ENCODE measurements at regions not wholly inside any gene's neighbourhood (a gene's known extent, or its start where the extent isn't known, plus 50 kb on each side); places are given as distances from the start of the nearest gene placed in this dataset.

GRCh38 chr6:120785459-120786086 is 548.7 kb downstream of the TBC1D32 start:
- no peak for TF ChIP-seq NANOG (IDR thresholded peaks at IDR 0.05; ENCODE audit: borderline replicate concordance)
- TF ChIP-seq ZNF331 (CRISPR knock-in tag; IDR thresholded peaks at IDR 0.05; ENCODE audit: low read depth) = no peak
- no peak for TF ChIP-seq POLR2AphosphoS5 (IDR thresholded peaks at IDR 0.05; ENCODE audit: low read depth)
- TF ChIP-seq, protein P1, sequence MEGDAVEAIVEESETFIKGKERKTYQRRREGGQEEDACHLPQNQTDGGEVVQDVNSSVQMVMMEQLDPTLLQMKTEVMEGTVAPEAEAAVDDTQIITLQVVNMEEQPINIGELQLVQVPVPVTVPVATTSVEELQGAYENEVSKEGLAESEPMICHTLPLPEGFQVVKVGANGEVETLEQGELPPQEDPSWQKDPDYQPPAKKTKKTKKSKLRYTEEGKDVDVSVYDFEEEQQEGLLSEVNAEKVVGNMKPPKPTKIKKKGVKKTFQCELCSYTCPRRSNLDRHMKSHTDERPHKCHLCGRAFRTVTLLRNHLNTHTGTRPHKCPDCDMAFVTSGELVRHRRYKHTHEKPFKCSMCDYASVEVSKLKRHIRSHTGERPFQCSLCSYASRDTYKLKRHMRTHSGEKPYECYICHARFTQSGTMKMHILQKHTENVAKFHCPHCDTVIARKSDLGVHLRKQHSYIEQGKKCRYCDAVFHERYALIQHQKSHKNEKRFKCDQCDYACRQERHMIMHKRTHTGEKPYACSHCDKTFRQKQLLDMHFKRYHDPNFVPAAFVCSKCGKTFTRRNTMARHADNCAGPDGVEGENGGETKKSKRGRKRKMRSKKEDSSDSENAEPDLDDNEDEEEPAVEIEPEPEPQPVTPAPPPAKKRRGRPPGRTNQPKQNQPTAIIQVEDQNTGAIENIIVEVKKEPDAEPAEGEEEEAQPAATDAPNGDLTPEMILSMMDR (conservative IDR thresholded peaks at IDR 0.05; ENCODE audit: low read depth in 2 of 2) = no peak
- TF ChIP-seq ETS1 (IDR thresholded peaks at IDR 0.05) = no peak
- TF ChIP-seq STAT1 (IDR thresholded peaks at IDR 0.05; ENCODE audit: unreplicated experiment) = no peak
- no peak for TF ChIP-seq EZH2 (IDR thresholded peaks at IDR 0.05; ENCODE audit: low read depth, unreplicated experiment)
- TF ChIP-seq REST (IDR thresholded peaks at IDR 0.05; ENCODE audit: unreplicated experiment) = no peak
- TF ChIP-seq JUNB (IDR thresholded peaks at IDR 0.05; ENCODE audit: unreplicated experiment) = no peak
